T47D (cell line): ENCODE measurements at regions not wholly inside any gene's neighbourhood (a gene's known extent, or its start where the extent isn't known, plus 50 kb on each side); places are given as distances from the start of the nearest gene placed in this dataset.

Experiments used
- DNase-seq, 2 experiments: peaks; one replicate each; pipeline versions ENCODE4 v3.0.0 to v3.0.0-alpha.2; 2011 to 2012; ENCODE audit warnings: low read depth in 1 of 2, low spot score in 1 of 2
- JUND ChIP-seq: IDR thresholded peaks from 2 replicates; pipeline ENCODE4 v1.6.1; 2012; ENCODE audit warnings: low read depth
- in situ Hi-C: cut with HindIII; loops from 2 replicates; pipeline ENCODE4 v1.10.0; 2016; ENCODE audit warnings: low sequenced_read_pairs, low pct_unique_long_range_greater_than_20kb

DNA sequence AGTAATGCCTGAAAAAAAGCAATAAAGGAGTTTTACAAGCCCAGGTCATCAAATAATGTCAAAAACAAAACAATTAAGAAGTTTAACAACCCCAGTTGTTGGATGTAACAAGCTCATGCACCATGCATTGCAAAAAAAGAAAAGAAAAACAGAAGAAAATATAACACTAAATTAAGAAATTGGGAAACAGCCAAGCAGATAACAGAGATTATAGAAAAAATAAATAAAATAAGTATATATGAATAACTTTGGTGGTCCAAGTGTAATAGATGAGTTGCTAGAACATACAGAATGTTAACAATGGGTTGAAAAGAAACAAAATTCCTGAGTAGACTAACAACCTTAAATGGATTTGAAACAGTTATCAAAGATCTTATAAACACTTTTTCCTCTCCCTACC lies 573.1 kb upstream of the SOX11 start:
- TF ChIP-seq JUND = no peak
- in situ Hi-C loops = no loop called here
- no peak for DNase-seq

DNA sequence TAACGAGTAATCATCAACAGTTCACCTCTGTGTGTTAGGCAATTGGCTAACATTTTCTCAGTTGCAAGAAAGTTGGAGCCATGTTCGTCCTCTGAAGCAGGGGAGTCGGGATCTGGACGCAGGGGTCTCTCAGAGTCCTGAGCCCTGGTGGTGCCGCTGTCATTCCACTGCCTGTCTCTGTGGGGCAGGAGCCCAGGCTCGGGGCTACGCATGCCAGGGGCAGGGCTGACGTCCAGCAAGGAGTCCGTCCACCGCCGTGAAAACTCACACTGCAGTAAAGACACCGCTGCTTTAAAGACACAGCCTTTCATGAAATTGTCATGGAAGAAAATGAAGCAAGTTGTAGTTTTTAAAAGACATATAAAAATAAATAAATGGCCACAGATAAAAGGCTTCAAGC lies 571.1 kb upstream of the SOX11 start:
- no peak for TF ChIP-seq JUND
- in situ Hi-C loops = no loop called here
- no peak for DNase-seq

- no peak for DNase-seq
- no peak for TF ChIP-seq JUND
- in situ Hi-C loops = no loop called here
Observed at GRCh38 chr2:5121642-5122041, 570.5 kb upstream of the SOX11 start.

DNA sequence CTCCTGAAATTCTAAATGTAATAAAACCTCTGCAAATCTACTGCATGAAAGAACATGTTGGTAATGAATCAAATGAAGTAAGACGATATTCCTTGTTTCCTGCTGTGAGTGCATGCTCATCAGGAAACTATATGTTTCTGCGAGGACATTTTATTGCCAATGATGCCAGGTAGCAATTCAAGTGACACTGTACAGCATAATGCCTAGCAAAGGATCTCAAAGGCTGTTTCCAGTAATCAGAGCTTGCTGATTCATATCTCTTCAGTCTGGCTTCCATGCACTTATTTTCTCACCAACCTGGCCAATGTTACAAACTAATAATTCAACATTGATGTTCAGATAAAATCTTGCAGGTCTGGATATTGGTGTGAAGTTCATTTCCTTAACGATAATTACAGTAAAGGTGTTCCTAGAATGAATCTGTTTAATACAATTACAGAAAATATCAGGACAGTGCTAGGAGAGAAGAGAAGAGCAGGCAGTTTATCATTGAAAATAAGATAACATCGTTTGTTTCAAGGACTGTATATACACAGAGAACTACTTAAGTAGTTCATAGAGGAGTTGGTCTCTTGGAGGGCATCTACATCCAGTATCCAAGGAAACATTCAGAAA lies 568.5 kb upstream of the SOX11 start:
- no peak for TF ChIP-seq JUND
- DNase-seq = no peak
- in situ Hi-C loops = no loop called here

DNA sequence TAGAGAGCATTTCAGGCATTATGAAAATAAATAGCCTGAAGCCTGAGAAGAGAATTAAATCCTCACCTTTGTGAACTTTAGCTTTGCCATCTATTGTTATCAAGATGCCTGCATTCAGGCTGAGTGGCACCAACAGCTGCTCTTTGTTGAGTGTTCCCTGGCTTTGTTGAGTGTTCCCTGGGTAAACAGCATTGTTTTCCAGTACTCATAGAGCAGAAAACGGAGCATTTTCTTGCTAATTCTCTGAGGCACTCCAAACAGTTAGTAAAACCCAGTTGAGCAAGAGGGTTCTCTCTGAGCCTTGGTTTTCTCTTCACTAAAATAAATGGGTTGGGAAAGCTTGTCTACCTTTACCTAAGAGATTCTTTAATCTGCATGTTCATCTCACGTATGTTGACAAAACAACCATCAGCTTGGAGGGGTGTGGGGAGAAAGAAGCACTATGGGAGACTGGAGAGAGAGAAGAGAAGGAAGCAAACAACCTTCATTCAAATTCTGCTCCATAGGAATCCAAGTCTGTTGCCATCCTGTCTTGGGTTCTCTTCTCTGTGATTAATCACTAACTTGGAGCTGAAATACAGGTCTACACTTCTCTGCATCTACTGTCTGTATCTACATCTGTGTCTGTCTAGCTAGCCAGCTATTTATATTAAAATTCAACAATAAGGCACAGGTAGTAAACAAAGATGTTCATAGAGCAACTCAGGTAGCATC lies 567.0 kb upstream of the SOX11 start:
- no peak for TF ChIP-seq JUND
- DNase-seq = no peak

DNA sequence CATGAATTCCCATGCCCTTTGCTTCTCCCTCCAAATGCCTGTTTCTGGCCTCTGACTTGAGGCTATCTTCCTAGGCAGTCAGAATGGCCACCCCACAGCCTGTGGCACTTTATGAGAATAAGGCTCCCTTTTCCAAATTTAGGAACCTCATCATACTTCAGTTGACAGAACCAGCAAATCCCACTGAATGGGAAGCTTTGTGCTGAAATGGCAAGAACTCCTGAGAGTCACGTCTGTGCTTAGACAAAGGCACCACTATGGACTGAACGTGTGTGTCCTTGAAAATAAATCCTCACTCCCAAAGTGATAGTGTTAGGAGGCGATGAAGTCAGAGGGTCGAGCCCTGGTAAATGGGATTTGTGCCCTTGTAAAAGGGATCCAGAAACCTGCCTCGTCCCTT lies 559.9 kb upstream of the SOX11 start:
- in situ Hi-C loops = no loop called here
- no peak for TF ChIP-seq JUND
- DNase-seq = no peak

More for the DNA sequence above, 567.0 kb upstream of the SOX11 start:
- in situ Hi-C loops = no loop called here

DNA sequence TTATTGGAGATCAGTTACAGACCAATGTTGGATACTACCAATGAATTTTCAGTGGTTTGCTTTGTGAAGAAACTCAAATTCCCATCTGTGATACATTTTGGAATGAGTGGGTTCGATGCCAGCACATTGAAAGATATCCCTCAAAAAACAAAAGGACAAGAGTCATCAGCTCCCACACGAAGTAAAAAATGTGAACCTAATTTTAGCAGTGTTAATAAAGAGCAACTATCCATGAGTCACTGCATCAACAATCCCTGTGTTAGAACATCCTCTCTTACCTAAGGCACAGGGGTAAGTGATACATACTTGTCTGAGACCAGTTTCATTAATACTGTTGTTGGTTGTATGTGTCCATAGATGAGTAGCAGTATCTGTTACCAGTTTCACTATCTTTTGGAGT lies 551.8 kb upstream of the SOX11 start:
- no peak for DNase-seq
- in situ Hi-C loops = no loop called here
- TF ChIP-seq JUND = no peak

DNA sequence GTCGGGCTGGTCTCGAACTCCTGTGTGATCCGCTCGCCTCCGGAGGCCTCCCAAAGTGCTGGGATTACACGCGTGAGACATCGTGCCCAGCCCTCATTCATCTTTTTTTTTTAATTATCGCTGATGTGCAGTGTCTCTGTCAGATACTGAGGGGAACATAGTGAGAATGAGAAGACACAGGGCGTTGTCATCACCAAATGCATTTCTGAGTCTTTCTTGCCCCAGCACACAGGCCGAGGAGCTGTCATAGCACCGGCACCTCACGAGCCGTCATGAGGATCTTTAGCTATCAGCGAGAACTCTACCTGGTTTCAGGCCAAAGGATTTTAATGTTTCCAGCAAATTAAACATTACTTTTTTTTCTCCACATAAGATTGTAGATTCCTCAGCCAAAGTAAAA lies 548.0 kb upstream of the SOX11 start:
- no peak for TF ChIP-seq JUND
- DNase-seq = no peak
- in situ Hi-C loops = no loop called here

DNA sequence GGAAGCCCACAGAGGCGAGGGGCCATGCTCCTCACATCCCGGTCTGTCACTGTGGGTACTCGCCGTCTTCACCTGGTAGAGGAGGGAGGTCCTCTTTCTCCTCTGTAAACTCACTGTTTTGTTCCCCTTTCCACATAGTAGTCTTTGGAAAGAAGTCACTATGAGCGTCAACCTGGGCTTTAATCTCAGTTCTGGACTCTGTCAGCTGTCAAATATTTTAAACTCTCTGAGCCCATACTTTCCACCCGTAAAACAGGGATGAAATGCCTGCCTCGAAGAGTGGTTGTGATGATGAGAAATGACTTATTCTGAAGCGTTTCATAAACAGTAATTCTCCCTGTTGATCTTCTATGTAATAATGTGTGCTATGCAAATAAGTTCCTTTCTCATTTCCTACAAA lies 547.1 kb upstream of the SOX11 start:
- TF ChIP-seq JUND = no peak
- DNase-seq = no peak
- in situ Hi-C loops = no loop called here

- in situ Hi-C loops = no loop called here
- no peak for DNase-seq
- no peak for TF ChIP-seq JUND
Observed at GRCh38 chr2:5145801-5146200, 546.4 kb upstream of the SOX11 start.

DNA sequence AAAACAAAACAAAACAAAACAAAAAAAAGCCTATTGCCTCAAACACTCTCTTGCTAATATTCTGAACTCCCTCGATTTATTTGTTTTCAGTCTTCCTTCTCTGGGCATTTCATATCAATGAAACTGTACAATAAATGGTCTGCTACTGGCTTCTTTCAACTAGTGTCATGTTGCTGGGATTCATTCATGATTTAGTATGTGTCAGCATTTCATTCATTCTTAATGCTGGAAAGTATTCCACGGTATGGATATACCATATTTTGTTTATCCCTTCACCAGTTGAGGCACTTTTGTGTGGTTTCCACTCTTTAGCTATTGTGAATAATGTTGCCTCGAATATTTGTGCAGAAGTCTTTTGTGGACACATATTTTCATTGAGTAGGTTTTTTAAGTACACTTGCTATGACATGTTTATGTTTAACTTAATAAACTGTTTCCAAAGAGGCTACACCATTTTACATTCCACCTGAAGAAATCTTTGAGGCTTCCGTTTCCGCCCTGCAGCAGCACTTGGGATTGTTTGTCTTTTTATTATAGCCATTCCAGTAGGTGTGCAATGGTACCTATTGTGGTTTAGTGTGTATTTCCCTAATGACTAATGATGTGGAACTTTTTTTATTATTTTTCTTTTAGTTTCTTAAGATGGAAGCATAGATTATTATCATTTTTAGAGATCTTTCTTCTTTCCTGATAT lies 543.6 kb upstream of the SOX11 start:
- DNase-seq = no peak
- no peak for TF ChIP-seq JUND
- in situ Hi-C loops = no loop called here

DNA sequence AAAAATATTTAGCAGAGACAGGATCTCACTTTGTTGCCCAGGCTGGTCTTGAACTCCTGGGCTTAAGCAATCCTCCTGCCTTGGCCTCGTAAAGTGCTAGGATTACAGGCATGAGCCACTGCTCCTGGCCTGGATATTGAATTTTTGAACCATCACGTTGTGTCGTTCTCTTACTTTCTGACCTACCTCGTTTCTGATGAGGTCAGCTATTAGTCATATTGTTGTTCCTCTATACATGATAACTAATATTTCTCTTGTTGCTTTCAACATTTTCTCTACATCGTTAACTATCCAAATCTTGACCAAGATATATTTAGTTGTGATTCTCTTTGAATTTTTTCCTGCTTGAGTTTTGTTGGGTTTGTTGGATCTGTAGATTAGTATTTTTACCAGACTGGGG lies 541.3 kb upstream of the SOX11 start:
- in situ Hi-C loops = no loop called here
- DNase-seq = no peak
- TF ChIP-seq JUND = no peak

GRCh38 chr2:5164776-5165525 lies 527.2 kb upstream of the SOX11 start:
- DNase-seq = no peak
- TF ChIP-seq JUND = no peak
- in situ Hi-C loops = no loop called here
